Panc1 (cell line): ENCODE measurements at regions not wholly inside any gene's neighbourhood (a gene's known extent, or its start where the extent isn't known, plus 50 kb on each side); places are given as distances from the start of the nearest gene placed in this dataset.

Experiments used
- CTCF ChIP-seq: fragments of 450-650 bp; IDR thresholded peaks from 2 replicates; pipeline ENCODE4 v1.5.1; 2017; ENCODE audit warnings: mild to moderate bottlenecking
- POLR2AphosphoS5 ChIP-seq: IDR thresholded peaks from 2 replicates; pipeline ENCODE4 v1.6.1; 2012; ENCODE audit warnings: mild to moderate bottlenecking, low read depth, low read length, moderate library complexity

GRCh38 chr12:85626784-85627171, 209.4 kb downstream of the RASSF9 start:
- TF ChIP-seq CTCF = no peak
- no peak for TF ChIP-seq POLR2AphosphoS5
